ENCODE measurements at regions not wholly inside any gene's neighbourhood (a gene's known extent, or its start where the extent isn't known, plus 50 kb on each side); places are given as distances from the start of the nearest gene placed in this dataset.

GRCh38 chr15:70164910-70165715, 67.4 kb upstream of the TLE3 start:
- DNase-seq, result no peak

GRCh38 chr15:70164156-70164900, 66.6 kb upstream of the TLE3 start:
- DNase-seq, result no peak

- DNase-seq, result no peak
Observed at GRCh38 chr15:70160803-70161565, 63.3 kb upstream of the TLE3 start.

GRCh38 chr15:70160267-70160666, 62.5 kb upstream of the TLE3 start:
- DNase-seq, result no peak

- DNase-seq, result no peak
Observed at GRCh38 chr15:70159713-70160009, 61.9 kb upstream of the TLE3 start.

- DNase-seq, result no peak
Observed at GRCh38 chr15:70159001-70159712, 61.4 kb upstream of the TLE3 start.

- no peak for DNase-seq
Observed at GRCh38 chr15:70158309-70159000, 60.7 kb upstream of the TLE3 start.

GRCh38 chr15:70156671-70157271, 59.1 kb upstream of the TLE3 start:
- DNase-seq, result no peak

- DNase-seq, result no peak
Observed at GRCh38 chr15:70154718-70155347, 57.1 kb upstream of the TLE3 start.

GRCh38 chr15:70153921-70154717, 56.4 kb upstream of the TLE3 start:
- peak; percentile 81 for DNase-seq

- DNase-seq, result no peak
Observed at GRCh38 chr15:70152070-70152480, 54.4 kb upstream of the TLE3 start.

GRCh38 chr15:70151462-70151861, 53.7 kb upstream of the TLE3 start:
- DNase-seq, result no peak

- no peak for DNase-seq
Observed at GRCh38 chr15:70151003-70151402, 53.3 kb upstream of the TLE3 start.

GRCh38 chr15:70150405-70150747, 52.7 kb upstream of the TLE3 start:
- DNase-seq, result no peak

- DNase-seq, result no peak
Observed at GRCh38 chr15:70149667-70150404, 52.1 kb upstream of the TLE3 start.

- DNase-seq, result no peak
Observed at GRCh38 chr15:70147778-70148177, 50.1 kb upstream of the TLE3 start.
